C4-2B (cell line): ENCODE measurements at regions not wholly inside any gene's neighbourhood (a gene's known extent, or its start where the extent isn't known, plus 50 kb on each side); places are given as distances from the start of the nearest gene placed in this dataset.

Experiments
- ZFX ChIP-seq: fragments of 450-650 bp; IDR thresholded peaks from 2 replicates; pipeline ENCODE4 v1.6.1; 2017
- TF ChIP-seq, protein P1 (sequence below): fragments of 450-650 bp; conservative IDR thresholded peaks from 2 replicates; pipeline ENCODE4 v1.5.1; 2017; ENCODE audit warnings: mild to moderate bottlenecking

DNA sequence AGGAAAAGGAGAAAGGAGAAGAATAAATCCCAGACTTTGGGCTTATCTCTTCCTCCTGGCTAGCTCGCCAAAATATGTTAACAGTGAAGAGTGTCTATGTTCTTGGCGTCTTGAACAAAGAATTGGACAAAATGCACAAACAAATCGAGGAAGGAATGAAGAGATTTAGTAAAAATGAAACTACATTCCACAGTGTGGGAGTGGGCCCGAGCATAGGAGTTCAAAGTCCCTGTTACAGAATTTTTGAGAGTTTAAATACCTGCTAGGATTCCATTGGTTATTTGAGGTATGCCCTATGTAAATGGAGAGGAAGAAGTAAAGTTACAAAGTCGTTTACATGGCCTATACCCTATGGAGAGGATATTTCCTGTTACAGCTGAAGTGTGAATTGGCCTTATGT is 525.1 kb upstream of the CNTN5 start:
- TF ChIP-seq, protein P1, sequence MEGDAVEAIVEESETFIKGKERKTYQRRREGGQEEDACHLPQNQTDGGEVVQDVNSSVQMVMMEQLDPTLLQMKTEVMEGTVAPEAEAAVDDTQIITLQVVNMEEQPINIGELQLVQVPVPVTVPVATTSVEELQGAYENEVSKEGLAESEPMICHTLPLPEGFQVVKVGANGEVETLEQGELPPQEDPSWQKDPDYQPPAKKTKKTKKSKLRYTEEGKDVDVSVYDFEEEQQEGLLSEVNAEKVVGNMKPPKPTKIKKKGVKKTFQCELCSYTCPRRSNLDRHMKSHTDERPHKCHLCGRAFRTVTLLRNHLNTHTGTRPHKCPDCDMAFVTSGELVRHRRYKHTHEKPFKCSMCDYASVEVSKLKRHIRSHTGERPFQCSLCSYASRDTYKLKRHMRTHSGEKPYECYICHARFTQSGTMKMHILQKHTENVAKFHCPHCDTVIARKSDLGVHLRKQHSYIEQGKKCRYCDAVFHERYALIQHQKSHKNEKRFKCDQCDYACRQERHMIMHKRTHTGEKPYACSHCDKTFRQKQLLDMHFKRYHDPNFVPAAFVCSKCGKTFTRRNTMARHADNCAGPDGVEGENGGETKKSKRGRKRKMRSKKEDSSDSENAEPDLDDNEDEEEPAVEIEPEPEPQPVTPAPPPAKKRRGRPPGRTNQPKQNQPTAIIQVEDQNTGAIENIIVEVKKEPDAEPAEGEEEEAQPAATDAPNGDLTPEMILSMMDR: no peak
- no peak for TF ChIP-seq ZFX
